ENCODE measurements at regions not wholly inside any gene's neighbourhood (a gene's known extent, or its start where the extent isn't known, plus 50 kb on each side); places are given as distances from the start of the nearest gene placed in this dataset.

DNA sequence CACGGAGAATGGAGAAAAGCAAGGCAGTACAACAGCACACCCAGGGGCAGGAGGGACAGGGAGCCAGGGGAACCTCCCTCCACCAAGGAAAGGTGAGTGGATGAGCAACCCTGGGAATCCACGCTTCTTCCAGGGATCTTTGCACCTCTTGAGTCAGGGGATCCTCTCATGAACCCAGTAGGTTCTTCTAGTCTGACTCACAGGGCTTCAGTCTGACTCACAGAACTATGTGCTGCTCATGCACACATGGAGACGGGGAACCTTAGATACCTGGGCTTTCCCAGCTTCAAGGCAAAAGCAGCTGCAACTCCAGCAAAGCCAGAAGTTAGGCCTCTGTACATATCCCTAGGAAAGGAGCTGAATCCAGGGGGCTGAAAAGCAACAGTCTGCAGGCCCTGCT is 1021.4 kb upstream of the TENM4 start:
- Histone ChIP-seq H2AK5ac (ENCODE audit: low read length, severe bottlenecking) (no peak overlapping the region), H3K23ac (ENCODE audit: low read length in 2 of 2) (no peak overlapping the region), H3K14ac (ENCODE audit: low read length in 2 of 2) (no peak overlapping the region), H2BK15ac (ENCODE audit: low read depth, poor library complexity, severe bottlenecking) (no peak overlapping the region), H3K9ac (ENCODE audit: low read length) (no peak overlapping the region), H2BK12ac (ENCODE audit: low read length in 2 of 2) (no peak overlapping the region), H3K4me3 (ENCODE audit: insufficient read depth in 1 of 2, low read depth in 1 of 2, low read length in 2 of 2) (no peak overlapping the region), H3K79me1 (replicated peaks; ENCODE audit: low read length, poor library complexity, severe bottlenecking) (no peaks in the 10 kb centered on the region), H3K27ac (ENCODE audit: low read length, poor library complexity, severe bottlenecking) (no peak overlapping the region), H3K4me2 (ENCODE audit: low read length, poor library complexity, severe bottlenecking) (no peak overlapping the region), H4K8ac (ENCODE audit: low read length) (no peak overlapping the region), H2BK120ac (ENCODE audit: low read depth, low read length) (no peak overlapping the region), H3K4me1 (ENCODE audit: control insufficient read depth, insufficient read depth, low read depth, low read length) (no peaks in the 10 kb centered on the region), H4K91ac (ENCODE audit: low read length) (no peak overlapping the region), H3K36me3 (ENCODE audit: control insufficient read depth in 1 of 2, insufficient read depth in 2 of 2, low read depth in 1 of 2, low read length in 2 of 2) (no peaks in the 10 kb centered on the region), H3K27me3 (ENCODE audit: control insufficient read depth in 1 of 2, insufficient read depth in 1 of 2, low read length in 2 of 2) (no peaks in the 10 kb centered on the region), H3K4ac (ENCODE audit: low read depth in 1 of 2, low read length in 2 of 2) (no peak overlapping the region), H3K9me3 (ENCODE audit: control insufficient read depth, low read length) (peaks cover 2% of the 10 kb centered on the region), H2AFZ (ENCODE audit: low read depth, low read length) (no peak overlapping the region), H3K18ac (ENCODE audit: low read depth in 1 of 2, low read length in 2 of 2) (no peak overlapping the region), H2BK5ac (ENCODE audit: low read depth, low read length, poor library complexity, severe bottlenecking) (no peak overlapping the region)
- 71% methylated on average over 3 of the region's 3 CpGs for WGBS
- DNase-seq = peak; percentile 20

- no peaks in the 10 kb centered on the region for H3K27me3 ChIP-seq (ENCODE audit: control insufficient read depth in 1 of 2, insufficient read depth in 1 of 2, low read length in 2 of 2)
- no peak overlapping the region for H2AFZ ChIP-seq (ENCODE audit: low read depth, low read length)
- no peaks in the 10 kb centered on the region for H3K4me1 ChIP-seq (ENCODE audit: control insufficient read depth, insufficient read depth, low read depth, low read length)
- no peak overlapping the region for H3K27ac ChIP-seq (ENCODE audit: low read length, poor library complexity, severe bottlenecking)
- no peak overlapping the region for H3K9ac ChIP-seq (ENCODE audit: low read length)
- H4K8ac ChIP-seq (ENCODE audit: low read length) = no peak overlapping the region
- no peaks in the 10 kb centered on the region for H3K79me1 ChIP-seq (replicated peaks; ENCODE audit: low read length, poor library complexity, severe bottlenecking)
- no peak overlapping the region for H2AK5ac ChIP-seq (ENCODE audit: low read length, severe bottlenecking)
- no peak overlapping the region for H3K23ac ChIP-seq (ENCODE audit: low read length in 2 of 2)
- H2BK15ac ChIP-seq (ENCODE audit: low read depth, poor library complexity, severe bottlenecking) = no peak overlapping the region
- 93% methylated on average over 3 of the region's 3 CpGs for WGBS
- H4K91ac ChIP-seq (ENCODE audit: low read length) = no peak overlapping the region
- no peak overlapping the region for H3K4ac ChIP-seq (ENCODE audit: low read depth in 1 of 2, low read length in 2 of 2)
- no peak overlapping the region for H3K18ac ChIP-seq (ENCODE audit: low read depth in 1 of 2, low read length in 2 of 2)
- no peak for DNase-seq
- no peak overlapping the region for H2BK5ac ChIP-seq (ENCODE audit: low read depth, low read length, poor library complexity, severe bottlenecking)
- H2BK12ac ChIP-seq (ENCODE audit: low read length in 2 of 2) = no peak overlapping the region
- H3K4me2 ChIP-seq (ENCODE audit: low read length, poor library complexity, severe bottlenecking) = no peak overlapping the region
- peaks cover 2% of the 10 kb centered on the region for H3K9me3 ChIP-seq (ENCODE audit: control insufficient read depth, low read length)
- no peaks in the 10 kb centered on the region for H3K36me3 ChIP-seq (ENCODE audit: control insufficient read depth in 1 of 2, insufficient read depth in 2 of 2, low read depth in 1 of 2, low read length in 2 of 2)
- H3K14ac ChIP-seq (ENCODE audit: low read length in 2 of 2) = no peak overlapping the region
- H2BK120ac ChIP-seq (ENCODE audit: low read depth, low read length) = no peak overlapping the region
- H3K4me3 ChIP-seq (ENCODE audit: insufficient read depth in 1 of 2, low read depth in 1 of 2, low read length in 2 of 2) = no peak overlapping the region
These were observed 1017.5 kb upstream of the TENM4 start for GRCh38 chr11:80458376-80458775.

DNA sequence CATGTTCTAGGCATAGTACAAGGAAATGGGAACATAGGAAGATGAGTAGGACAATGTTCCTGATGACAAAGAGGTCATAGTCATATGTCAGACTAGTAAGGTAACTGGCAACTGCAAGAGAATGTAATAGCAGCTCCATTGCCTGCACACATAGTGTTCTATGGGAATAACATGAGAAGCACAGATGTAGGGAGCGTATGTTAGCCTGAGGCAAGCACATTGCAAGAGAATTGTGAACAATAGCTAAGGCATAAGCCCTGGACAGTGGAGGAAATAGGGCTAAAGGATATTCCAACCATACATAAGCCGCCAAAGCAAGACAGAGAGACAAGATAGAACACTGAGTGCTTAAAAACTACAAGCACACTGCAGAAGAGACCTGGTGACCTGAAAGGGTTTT is 1017.0 kb upstream of the TENM4 start:
- Histone ChIP-seq H3K14ac (ENCODE audit: low read length in 2 of 2) (no peak overlapping the region), H4K91ac (ENCODE audit: low read length) (no peak overlapping the region), H3K79me1 (replicated peaks; ENCODE audit: low read length, poor library complexity, severe bottlenecking) (no peaks in the 10 kb centered on the region), H3K4me2 (ENCODE audit: low read length, poor library complexity, severe bottlenecking) (no peak overlapping the region), H2BK5ac (ENCODE audit: low read depth, low read length, poor library complexity, severe bottlenecking) (no peak overlapping the region), H3K18ac (ENCODE audit: low read depth in 1 of 2, low read length in 2 of 2) (no peak overlapping the region), H4K8ac (ENCODE audit: low read length) (no peak overlapping the region), H2BK15ac (ENCODE audit: low read depth, poor library complexity, severe bottlenecking) (no peak overlapping the region), H3K9me3 (ENCODE audit: control insufficient read depth, low read length) (peaks cover 2% of the 10 kb centered on the region), H2AK5ac (ENCODE audit: low read length, severe bottlenecking) (no peak overlapping the region), H2AFZ (ENCODE audit: low read depth, low read length) (no peak overlapping the region), H3K4me1 (ENCODE audit: control insufficient read depth, insufficient read depth, low read depth, low read length) (no peaks in the 10 kb centered on the region), H3K4me3 (ENCODE audit: insufficient read depth in 1 of 2, low read depth in 1 of 2, low read length in 2 of 2) (no peak overlapping the region), H3K36me3 (ENCODE audit: control insufficient read depth in 1 of 2, insufficient read depth in 2 of 2, low read depth in 1 of 2, low read length in 2 of 2) (no peaks in the 10 kb centered on the region), H3K9ac (ENCODE audit: low read length) (no peak overlapping the region), H3K27me3 (ENCODE audit: control insufficient read depth in 1 of 2, insufficient read depth in 1 of 2, low read length in 2 of 2) (no peaks in the 10 kb centered on the region), H3K4ac (ENCODE audit: low read depth in 1 of 2, low read length in 2 of 2) (no peak overlapping the region), H3K23ac (ENCODE audit: low read length in 2 of 2) (no peak overlapping the region), H3K27ac (ENCODE audit: low read length, poor library complexity, severe bottlenecking) (no peak overlapping the region), H2BK120ac (ENCODE audit: low read depth, low read length) (no peak overlapping the region), H2BK12ac (ENCODE audit: low read length in 2 of 2) (no peak overlapping the region)
- WGBS = 94% methylated on average over 2 of the region's 2 CpGs
- DNase-seq = no peak

- no peaks in the 10 kb centered on the region for H3K9me3 ChIP-seq (ENCODE audit: control insufficient read depth, low read length)
- H3K18ac ChIP-seq (ENCODE audit: low read depth in 1 of 2, low read length in 2 of 2) = no peak overlapping the region
- no peak overlapping the region for H2AK5ac ChIP-seq (ENCODE audit: low read length, severe bottlenecking)
- no peak overlapping the region for H2BK12ac ChIP-seq (ENCODE audit: low read length in 2 of 2)
- H2AFZ ChIP-seq (ENCODE audit: low read depth, low read length) = no peak overlapping the region
- DNase-seq = no peak
- H2BK5ac ChIP-seq (ENCODE audit: low read depth, low read length, poor library complexity, severe bottlenecking) = no peak overlapping the region
- H3K23ac ChIP-seq (ENCODE audit: low read length in 2 of 2) = no peak overlapping the region
- H3K36me3 ChIP-seq (ENCODE audit: control insufficient read depth in 1 of 2, insufficient read depth in 2 of 2, low read depth in 1 of 2, low read length in 2 of 2) = no peaks in the 10 kb centered on the region
- no peak overlapping the region for H3K4me2 ChIP-seq (ENCODE audit: low read length, poor library complexity, severe bottlenecking)
- H3K79me1 ChIP-seq (replicated peaks; ENCODE audit: low read length, poor library complexity, severe bottlenecking) = no peaks in the 10 kb centered on the region
- no peak overlapping the region for H3K27ac ChIP-seq (ENCODE audit: low read length, poor library complexity, severe bottlenecking)
- no peak overlapping the region for H2BK15ac ChIP-seq (ENCODE audit: low read depth, poor library complexity, severe bottlenecking)
- H3K4ac ChIP-seq (ENCODE audit: low read depth in 1 of 2, low read length in 2 of 2) = no peak overlapping the region
- no peak overlapping the region for H4K91ac ChIP-seq (ENCODE audit: low read length)
- no peak overlapping the region for H3K4me3 ChIP-seq (ENCODE audit: insufficient read depth in 1 of 2, low read depth in 1 of 2, low read length in 2 of 2)
- H2BK120ac ChIP-seq (ENCODE audit: low read depth, low read length) = no peak overlapping the region
- WGBS = 86% methylated on average over 1 of the region's 1 CpG
- H3K9ac ChIP-seq (ENCODE audit: low read length) = no peak overlapping the region
- no peak overlapping the region for H4K8ac ChIP-seq (ENCODE audit: low read length)
- no peaks in the 10 kb centered on the region for H3K4me1 ChIP-seq (ENCODE audit: control insufficient read depth, insufficient read depth, low read depth, low read length)
- H3K27me3 ChIP-seq (ENCODE audit: control insufficient read depth in 1 of 2, insufficient read depth in 1 of 2, low read length in 2 of 2) = no peaks in the 10 kb centered on the region
- no peak overlapping the region for H3K14ac ChIP-seq (ENCODE audit: low read length in 2 of 2)
These were observed 1015.0 kb upstream of the TENM4 start for GRCh38 chr11:80455818-80456217.
